PFSK-1 (cell line): ENCODE measurements at regions not wholly inside any gene's neighbourhood (a gene's known extent, or its start where the extent isn't known, plus 50 kb on each side); places are given as distances from the start of the nearest gene placed in this dataset.

Source experiments
- FOXP2 ChIP-seq: optimal IDR thresholded peaks from 2 replicates; pipeline ENCODE3; 2011; ENCODE audit warnings: borderline replicate concordance, control low read depth, inconsistent platforms; ENCODE audit not compliant: insufficient read depth; ENCODE audit errors: extremely low read length, extremely low read depth
- POLR2AphosphoS5 ChIP-seq: IDR thresholded peaks from 2 replicates; pipeline ENCODE4 v1.6.1; 2012; ENCODE audit warnings: low read depth, mild to moderate bottlenecking, control low read depth, low read length, moderate library complexity
- SIN3A ChIP-seq: IDR thresholded peaks from 2 replicates; pipeline ENCODE4 v1.6.1; 2012; ENCODE audit warnings: mild to moderate bottlenecking, low read length, moderate library complexity, borderline replicate concordance; ENCODE audit not compliant: insufficient read depth
- TAF1 ChIP-seq: IDR thresholded peaks from 2 replicates; pipeline ENCODE4 v1.6.1; 2012; ENCODE audit warnings: low read length, control low read depth, borderline replicate concordance; ENCODE audit not compliant: insufficient read depth
- TF ChIP-seq, protein P1 (sequence below), 2 experiments: IDR thresholded peaks; 2 replicates each; pipeline versions ENCODE4 v1.6.1 to v1.8.0; 2011 to 2012; ENCODE audit warnings: low read depth in 2 of 2, low read length in 2 of 2, control low read depth in 1 of 2, inconsistent platforms in 1 of 2, mild to moderate bottlenecking in 1 of 2, moderate library complexity in 1 of 2; ENCODE audit not compliant: insufficient read depth in 1 of 2

DNA sequence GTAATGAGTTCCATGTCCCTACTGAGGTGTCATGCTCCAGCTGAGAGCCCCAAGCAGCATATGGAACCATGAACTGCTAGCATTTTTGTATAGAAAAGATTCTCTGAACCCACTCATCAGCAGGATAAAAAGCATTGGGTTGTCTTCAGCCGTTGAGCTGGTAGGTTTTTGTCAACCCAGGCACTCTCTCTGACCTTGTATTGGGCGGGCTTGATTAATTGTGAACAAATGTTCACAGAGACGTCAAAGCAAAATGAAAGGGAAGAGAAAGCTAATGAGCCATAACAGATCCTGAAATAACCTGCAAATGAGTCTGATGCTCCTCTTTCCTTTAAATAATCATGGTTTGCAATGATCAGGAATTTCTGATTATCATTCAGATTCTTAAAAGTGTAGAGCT is 924.7 kb upstream of the CELF2 start:
- TF ChIP-seq SIN3A (no peak), POLR2AphosphoS5 (no peak), FOXP2 (no peak), TAF1 (no peak)
- TF ChIP-seq, protein P1, sequence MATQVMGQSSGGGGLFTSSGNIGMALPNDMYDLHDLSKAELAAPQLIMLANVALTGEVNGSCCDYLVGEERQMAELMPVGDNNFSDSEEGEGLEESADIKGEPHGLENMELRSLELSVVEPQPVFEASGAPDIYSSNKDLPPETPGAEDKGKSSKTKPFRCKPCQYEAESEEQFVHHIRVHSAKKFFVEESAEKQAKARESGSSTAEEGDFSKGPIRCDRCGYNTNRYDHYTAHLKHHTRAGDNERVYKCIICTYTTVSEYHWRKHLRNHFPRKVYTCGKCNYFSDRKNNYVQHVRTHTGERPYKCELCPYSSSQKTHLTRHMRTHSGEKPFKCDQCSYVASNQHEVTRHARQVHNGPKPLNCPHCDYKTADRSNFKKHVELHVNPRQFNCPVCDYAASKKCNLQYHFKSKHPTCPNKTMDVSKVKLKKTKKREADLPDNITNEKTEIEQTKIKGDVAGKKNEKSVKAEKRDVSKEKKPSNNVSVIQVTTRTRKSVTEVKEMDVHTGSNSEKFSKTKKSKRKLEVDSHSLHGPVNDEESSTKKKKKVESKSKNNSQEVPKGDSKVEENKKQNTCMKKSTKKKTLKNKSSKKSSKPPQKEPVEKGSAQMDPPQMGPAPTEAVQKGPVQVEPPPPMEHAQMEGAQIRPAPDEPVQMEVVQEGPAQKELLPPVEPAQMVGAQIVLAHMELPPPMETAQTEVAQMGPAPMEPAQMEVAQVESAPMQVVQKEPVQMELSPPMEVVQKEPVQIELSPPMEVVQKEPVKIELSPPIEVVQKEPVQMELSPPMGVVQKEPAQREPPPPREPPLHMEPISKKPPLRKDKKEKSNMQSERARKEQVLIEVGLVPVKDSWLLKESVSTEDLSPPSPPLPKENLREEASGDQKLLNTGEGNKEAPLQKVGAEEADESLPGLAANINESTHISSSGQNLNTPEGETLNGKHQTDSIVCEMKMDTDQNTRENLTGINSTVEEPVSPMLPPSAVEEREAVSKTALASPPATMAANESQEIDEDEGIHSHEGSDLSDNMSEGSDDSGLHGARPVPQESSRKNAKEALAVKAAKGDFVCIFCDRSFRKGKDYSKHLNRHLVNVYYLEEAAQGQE (IDR thresholded peaks at IDR 0.05; ENCODE audit: insufficient read depth in 1 of 2, low read depth in 2 of 2, low read length in 2 of 2) = no peak

DNA sequence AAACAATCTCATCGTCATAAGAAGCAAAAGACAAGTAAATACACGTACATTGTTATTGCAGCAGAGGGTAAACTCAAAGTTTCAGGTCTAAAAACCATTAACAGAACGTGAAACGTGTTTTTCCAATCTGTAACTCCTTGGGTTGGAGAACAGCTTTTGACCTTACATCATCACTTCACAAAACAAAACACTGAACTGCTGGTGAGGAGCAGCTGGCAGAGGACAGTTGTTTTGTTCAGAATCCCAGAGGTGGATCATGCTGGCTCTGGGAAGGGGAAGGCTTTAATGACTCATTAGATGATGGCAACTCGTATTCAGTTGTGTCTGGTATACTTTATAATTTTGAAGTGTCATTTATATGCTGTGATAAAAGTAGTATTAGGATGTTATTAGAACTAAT is 923.0 kb upstream of the CELF2 start:
- TF ChIP-seq, protein P1 (IDR thresholded peaks at IDR 0.05; ENCODE audit: insufficient read depth in 1 of 2, low read depth in 2 of 2, low read length in 2 of 2) = no peak
- TF ChIP-seq POLR2AphosphoS5 (no peak), TAF1 (no peak), FOXP2 (no peak), SIN3A (no peak)

DNA sequence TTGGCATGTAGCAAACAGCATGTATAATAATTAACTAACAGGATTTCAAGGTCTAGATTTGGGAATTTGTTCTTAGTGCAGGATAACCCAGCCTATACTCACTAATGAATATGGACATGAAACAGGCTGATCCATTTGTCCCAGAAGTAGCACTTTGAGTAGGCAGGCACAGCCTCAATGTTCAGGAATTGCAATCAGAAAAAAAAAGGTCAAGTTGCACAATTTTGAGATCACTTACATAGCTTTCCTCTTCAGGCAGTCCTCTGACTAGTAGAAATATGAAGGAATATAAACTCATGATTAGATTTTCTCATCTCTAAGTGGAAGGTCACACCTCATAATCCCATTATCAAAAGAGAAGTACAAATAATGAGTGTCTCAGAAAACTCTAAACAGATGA is 921.4 kb upstream of the CELF2 start:
- TF ChIP-seq TAF1 (no peak), FOXP2 (no peak), SIN3A (no peak)
- TF ChIP-seq, protein P1 (IDR thresholded peaks at IDR 0.05; ENCODE audit: insufficient read depth in 1 of 2, low read depth in 2 of 2, low read length in 2 of 2) = no peak

DNA sequence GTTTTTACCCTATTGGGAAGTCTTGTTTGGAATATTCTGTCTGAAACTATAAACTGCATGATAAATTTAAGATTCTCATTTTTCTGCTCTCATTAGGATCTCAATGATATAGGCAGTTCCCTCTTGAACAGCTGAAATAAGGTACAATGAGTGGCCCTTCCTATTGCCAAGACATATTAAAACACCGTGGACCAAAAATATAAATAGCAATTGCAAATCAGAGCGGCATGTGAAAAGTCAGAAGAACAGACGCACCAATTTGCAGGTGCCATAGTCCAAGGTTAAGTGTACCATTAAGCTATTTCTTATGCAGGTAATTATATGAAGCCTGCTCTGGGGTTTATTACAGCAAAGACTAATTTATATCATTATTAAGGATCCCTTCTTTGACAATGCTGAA is 920.8 kb upstream of the CELF2 start:
- TF ChIP-seq SIN3A (no peak), TAF1 (no peak), FOXP2 (no peak), POLR2AphosphoS5 (no peak)
- TF ChIP-seq, protein P1 (IDR thresholded peaks at IDR 0.05; ENCODE audit: insufficient read depth in 1 of 2, low read depth in 2 of 2, low read length in 2 of 2) = no peak

GRCh38 chr10:10101106-10101505 is 916.6 kb upstream of the CELF2 start:
- TF ChIP-seq SIN3A (no peak), FOXP2 (no peak), TAF1 (no peak), POLR2AphosphoS5 (no peak)
- TF ChIP-seq, protein P1 (IDR thresholded peaks at IDR 0.05; ENCODE audit: insufficient read depth in 1 of 2, low read depth in 2 of 2, low read length in 2 of 2) = no peak
